Stimulated activated CD8-positive, alpha-beta memory T cell treated with anti-CD3 and anti-CD28 coated beads, Interleukin-4, amount 100 ng/mL, for 4 hours (primary cell): ENCODE measurements at regions not wholly inside any gene's neighbourhood (a gene's known extent, or its start where the extent isn't known, plus 50 kb on each side); places are given as distances from the start of the nearest gene placed in this dataset.

Experiments used
- DNase-seq, 2 donors: peaks; one replicate each; pipeline ENCODE4 v3.0.0-alpha.2; 2020; ENCODE audit warnings: low read depth in 2 of 2, low spot score in 1 of 2

GRCh38 chr7:98679741-98680140 lies 62.7 kb downstream of the NPTX2 start:
- no peak for DNase-seq

DNA sequence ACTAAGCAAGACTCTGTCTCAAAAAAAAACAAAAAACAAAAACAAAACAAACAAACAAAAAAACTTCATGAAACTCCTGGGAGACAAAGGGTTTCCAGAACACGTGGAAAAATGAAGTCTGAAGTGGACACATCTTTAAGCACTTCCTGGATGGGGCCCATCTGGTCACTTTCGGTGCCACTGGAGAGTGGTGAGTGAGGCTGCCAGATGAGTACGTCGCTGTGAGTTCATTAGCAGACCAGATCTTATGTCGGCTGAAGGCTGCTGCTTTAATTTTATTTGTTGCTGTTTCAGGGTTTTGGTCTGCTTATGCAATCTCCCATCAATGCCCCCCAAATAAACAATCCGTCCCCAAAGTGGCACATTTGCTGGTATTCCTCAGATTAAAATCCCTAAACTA lies 64.4 kb downstream of the NPTX2 start:
- no peak for DNase-seq

DNA sequence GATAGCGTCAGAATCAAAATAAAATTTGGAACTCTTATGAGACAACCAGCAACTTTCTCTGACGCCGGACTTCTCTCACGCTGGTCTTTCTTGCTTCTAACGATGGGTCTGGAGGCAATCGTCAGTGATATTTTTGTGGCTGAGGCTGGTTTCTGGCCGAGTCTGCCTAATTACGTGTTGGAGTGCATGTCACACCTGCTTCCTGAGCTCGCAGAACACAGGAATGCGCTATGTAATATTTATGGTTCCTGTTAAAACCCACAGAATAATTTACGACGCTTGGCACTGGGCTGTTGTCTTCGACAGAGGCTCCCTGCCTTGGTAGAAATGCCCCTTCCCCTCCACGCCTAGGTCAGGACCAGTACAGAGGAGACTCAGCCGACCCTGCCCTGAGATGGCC lies 64.9 kb downstream of the NPTX2 start:
- DNase-seq, result no peak

DNA sequence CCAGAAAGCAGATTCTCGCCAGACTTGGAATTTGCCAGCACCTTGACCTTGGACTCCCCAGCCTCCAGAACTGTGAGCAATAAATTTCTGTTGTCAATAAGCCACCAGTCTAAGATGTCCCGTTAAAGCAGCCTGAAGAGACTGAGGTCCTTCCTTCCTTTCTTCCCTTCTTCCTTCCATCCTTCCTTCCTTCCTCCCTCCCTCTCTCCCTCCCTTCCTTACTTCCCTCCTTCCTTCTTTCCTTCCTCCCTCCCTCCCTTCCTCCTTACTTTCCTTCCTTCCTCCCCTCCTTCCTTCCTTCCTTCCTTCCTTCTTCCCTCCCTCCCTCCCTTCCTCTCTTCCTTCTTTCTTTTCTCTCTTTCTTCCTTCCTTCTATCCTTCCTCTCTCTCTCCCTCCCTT lies 66.4 kb downstream of the NPTX2 start:
- DNase-seq, result no peak

- no peak for DNase-seq
Observed at GRCh38 chr7:98685541-98685940, 68.5 kb downstream of the NPTX2 start.

- no peak for DNase-seq
Observed at GRCh38 chr7:98686466-98687080, 69.5 kb downstream of the NPTX2 start.

DNA sequence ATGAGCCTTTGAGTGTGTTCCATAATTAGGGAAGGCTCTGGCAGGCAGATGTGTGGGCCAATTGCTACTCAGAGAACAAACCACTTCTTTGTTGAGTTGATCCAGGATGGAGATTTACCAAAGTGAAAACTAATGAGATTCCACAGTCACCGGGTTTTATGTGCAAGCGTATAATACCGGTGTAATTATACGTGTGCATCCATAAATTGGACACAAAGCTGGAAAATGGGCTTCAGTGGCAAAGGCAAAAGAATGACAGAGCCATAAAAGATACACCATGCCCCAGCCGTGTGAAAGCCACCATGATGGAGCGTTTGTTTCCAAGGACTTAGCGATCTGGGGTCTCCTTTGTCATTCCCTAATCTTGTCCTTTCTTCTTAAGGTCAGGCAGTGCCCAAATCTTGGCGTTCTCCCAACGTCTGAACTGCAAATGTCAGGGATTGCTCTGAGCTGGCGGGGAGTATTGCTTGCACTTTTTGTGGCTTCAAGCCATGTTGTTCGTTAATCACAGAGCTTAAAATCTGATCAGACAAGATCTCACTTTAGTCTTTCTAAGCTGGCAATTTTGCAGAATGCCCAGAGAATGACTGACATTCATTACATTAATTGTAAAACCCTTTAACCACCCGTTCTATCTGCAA lies 70.1 kb downstream of the NPTX2 start:
- no peak for DNase-seq

DNA sequence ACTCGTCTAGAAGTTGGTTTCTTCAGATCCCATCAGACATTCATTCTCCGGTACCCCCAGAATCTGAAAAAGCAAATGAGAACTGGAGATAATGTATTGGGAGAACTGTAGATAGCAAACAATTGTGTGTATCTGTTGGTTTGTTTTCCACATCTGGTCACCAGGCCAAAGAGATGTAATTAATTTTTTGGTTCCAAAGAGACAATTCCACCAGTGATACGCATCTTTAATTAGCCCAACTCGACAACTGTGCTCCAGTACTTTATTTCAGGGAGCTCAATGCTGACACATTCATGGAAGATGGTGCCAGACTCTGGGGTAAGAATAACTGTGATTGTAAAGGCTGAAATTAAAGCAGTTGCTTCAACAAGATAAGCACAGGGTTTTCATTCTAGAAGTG lies 74.5 kb downstream of the NPTX2 start:
- no peak for DNase-seq

DNA sequence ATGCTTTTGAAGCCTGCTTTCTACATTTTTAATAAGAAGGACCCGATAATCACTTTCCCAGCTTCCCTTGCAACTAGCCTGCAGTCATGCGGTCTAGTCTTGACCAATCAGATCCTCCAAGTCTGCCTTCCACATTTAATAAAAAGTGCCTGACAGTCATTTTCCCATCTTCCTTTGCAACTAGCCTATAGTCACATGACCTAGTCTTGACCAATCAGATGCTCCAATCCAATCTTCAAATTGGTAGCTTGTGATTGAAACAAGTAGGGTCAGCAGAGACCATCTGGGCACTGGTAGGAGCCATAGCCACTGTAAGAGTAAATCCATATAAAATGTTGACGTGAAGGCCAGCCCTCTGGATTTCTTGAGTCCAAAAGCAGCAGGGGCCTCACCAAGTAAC lies 80.0 kb downstream of the NPTX2 start:
- no peak for DNase-seq

DNA sequence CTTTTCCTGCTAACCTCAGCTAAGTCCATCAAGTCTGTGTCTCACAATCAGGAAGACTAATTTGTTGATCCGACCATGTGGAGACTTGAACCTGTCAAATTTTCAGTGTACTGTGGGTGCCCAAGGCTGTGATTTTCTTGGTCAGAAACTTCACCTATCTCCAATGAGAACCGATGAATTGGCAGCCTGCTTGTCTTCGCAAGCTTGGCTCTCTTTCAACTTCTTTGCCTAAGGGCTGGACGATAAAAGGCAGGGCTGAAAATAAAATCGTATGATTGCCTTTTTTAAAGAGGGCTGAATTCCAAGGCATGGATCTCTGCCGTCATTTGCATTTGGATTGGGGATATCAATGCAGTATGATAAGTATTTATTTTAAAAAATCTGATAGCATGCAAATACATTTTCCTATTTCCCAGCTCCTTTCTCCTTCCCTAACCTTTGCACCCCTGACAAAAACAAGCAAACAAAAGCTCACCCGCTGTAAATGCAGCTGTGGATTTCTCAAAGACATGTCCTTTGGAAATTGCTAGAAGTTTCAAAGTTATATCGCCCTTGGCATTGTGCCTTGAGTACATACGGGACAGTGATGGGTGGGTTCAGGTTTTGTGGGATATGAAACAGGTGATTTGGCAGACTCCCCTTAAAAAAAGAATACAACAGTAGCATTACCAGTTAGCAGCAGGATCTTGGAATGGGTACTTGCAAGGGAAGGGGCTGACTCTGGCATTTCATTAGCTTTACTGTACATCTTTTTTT lies 80.6 kb downstream of the NPTX2 start:
- no peak for DNase-seq

GRCh38 chr7:98698976-98699375 lies 81.9 kb downstream of the NPTX2 start:
- DNase-seq, result no peak

DNA sequence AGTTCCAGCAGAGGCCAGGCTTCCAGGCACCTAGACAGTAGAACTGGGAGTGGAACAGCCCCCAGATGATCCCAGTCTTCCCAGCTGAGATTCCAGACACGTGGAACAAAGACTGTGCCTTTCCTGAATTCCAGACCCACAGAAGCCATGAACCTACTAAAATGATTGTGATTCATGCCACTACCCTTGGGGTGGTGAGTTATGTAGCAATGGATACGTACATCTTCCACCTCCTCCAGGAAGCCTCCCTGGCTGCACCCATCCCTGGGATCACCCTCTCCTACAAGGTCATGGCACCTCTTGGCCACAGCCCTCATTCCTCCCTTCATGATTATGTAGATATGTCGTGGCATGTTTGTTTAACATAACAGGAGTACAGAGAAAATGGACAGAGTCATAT lies 83.4 kb downstream of the NPTX2 start:
- no peak for DNase-seq

DNA sequence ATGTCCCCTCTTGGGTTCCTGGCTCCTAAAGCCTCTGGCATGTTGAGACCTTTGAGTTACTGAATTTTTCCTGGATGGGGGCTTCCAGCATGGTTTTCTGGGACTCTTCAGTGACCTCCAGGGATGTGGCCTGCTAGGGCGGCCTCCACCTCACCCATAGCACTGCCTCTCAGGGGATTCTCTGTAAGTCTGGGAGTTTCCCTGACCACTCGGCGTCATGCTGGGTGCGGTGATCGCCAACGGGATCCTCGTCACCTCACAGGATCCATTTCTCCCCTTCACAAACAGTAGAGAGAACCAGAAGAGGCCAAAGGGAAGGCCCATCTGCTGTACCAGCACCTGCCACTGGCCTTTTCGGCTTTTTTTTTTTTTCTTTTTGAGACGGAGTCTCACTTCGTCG lies 84.3 kb downstream of the NPTX2 start:
- no peak for DNase-seq

- no peak for DNase-seq
Observed at GRCh38 chr7:98702021-98702420, 84.9 kb downstream of the NPTX2 start.

- DNase-seq, result no peak
Observed at GRCh38 chr7:98703916-98704315, 86.8 kb downstream of the NPTX2 start.

DNA sequence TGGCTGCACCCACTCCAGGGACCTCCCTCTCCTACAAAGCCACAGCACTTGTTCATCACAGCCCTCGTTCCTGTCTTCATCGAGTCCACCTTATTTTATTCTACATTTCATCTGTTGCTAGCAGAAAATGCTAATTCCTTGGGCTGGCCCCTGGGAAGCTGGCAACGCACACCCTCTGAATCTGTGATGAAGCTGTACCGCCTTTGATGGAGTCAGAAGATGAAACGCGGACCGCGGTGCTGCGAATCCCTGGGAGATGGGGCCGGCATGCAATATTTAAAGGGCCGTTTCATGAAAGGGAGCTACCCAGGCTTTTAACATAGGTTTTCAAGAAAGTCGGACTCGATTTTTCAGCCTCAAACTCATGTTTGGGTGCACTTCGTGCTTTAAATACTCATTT lies 88.5 kb downstream of the NPTX2 start:
- no peak for DNase-seq

DNA sequence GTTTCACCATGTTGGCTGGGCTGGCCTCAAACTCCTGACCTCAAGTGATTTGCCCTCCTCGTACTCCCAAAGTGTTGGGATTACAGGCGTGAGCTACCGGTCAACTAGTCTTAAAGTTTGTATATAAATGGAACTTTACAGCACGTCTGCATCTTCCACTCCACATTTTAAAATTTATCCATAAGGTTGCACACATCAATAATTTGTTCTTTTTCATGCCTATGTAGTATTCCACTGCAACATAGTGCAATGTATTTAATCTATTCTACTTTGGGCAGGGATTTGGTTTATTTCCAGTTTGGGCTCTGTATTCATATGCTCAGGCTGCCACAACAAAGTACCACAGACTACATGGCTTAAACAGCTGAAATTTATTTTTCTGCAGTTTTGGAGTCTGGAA lies 90.0 kb downstream of the NPTX2 start:
- DNase-seq, result no peak

DNA sequence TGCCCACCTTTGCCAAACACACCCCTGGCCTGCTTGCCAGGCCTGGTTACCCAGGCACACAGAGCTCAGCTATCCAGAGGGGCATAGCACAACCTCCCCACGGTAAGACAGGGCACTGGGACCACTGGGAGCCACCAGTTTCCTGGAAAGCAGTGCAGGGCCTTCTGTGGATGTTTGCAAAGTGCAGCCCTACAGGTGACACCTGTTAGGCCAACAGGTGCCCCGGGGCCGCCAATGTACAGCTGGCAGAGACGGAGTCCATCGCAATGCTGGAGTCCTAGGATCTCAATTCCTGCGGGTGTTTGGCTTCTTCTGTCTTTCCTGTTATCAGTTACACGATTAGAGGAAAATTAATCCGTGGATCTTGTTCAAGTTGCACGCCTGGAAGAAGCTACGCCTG lies 94.9 kb downstream of the NPTX2 start:
- no peak for DNase-seq

GRCh38 chr7:98713165-98713810 lies 96.2 kb downstream of the NPTX2 start:
- no peak for DNase-seq

- DNase-seq, result no peak
Observed at GRCh38 chr7:98719396-98719795, 102.3 kb downstream of the NPTX2 start.

GRCh38 chr7:98722402-98722801 lies 105.3 kb downstream of the NPTX2 start:
- DNase-seq, result no peak

- DNase-seq, result no peak
Observed at GRCh38 chr7:98724591-98724990, 107.5 kb downstream of the NPTX2 start.
